Stimulated activated CD8-positive, alpha-beta memory T cell treated with anti-CD3 and anti-CD28 coated beads, Interleukin-12 subunit alpha, Interleukin-12 subunit beta, amount 100 ng/mL, for 24 hours (primary cell): ENCODE measurements at regions not wholly inside any gene's neighbourhood (a gene's known extent, or its start where the extent isn't known, plus 50 kb on each side); places are given as distances from the start of the nearest gene placed in this dataset.

Experiments used
- DNase-seq: peaks from one replicate; pipeline ENCODE4 v3.0.0-alpha.2; 2020; ENCODE audit errors: extremely low read depth

DNA sequence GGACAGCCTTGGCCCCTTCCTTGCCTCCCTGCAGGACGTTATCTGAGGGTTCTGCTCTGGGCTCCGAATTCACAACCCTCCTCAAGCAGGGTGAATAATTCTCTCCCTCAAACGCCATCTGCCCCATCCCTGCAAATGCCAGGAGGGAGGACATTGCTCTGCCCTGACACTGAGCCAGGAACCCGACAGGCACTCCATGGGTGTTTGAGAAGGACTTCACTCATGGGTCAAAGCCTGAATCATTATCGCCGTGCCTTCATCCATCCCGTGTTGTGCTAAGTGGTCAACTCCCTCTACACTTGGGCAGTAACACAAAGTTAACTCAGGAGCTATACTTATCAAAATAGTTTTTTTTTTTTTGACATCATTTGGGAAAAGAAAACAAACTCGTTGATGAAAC, 261.8 kb upstream of the IGF1R start:
- DNase-seq = no peak

DNA sequence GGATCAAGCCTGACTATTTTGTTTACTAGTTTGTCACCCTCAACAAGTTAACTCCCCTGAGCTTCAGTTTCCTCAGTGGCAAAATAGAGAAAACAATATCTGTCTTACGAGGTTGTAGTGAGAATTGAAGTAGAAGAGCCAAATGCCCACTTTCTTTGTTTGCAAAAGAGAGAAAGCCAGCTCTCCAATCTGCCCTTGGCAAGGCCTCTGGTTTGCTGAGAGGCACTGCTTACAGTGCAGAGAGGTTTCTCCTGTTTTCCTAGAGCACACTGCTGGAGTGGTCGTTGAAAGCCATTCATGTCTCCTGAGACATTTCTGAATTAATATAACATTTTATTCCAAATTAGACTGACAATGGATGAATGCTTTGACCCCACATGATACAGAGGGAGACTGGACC, 260.5 kb upstream of the IGF1R start:
- DNase-seq = no peak

- DNase-seq = no peak
These were observed 257.3 kb upstream of the IGF1R start for GRCh38 chr15:98390946-98391530.

- no peak for DNase-seq
These were observed 256.8 kb upstream of the IGF1R start for GRCh38 chr15:98391568-98391967.

GRCh38 chr15:98393471-98393870, 254.9 kb upstream of the IGF1R start:
- no peak for DNase-seq

DNA sequence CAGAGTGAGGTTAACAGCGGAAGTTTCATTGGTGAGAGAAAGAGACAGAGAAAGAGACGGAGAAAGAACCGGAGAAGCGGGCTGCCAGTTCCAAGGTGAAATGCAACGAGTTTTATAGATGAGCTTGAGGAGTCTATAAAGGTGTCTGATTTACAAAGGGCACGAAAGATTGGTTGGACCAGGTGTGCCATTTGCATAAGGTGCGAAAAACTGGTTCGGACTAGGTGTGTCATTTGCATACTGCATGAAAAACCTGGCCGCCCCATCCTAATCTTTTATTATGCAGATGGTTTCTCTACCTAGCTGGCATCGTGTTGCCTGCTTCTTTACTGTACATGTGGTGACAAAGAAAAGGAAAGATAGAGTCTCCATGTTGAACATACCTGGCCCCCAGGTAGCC, 253.8 kb upstream of the IGF1R start:
- DNase-seq = no peak

- no peak for DNase-seq
These were observed 252.2 kb upstream of the IGF1R start for GRCh38 chr15:98395974-98396610.

DNA sequence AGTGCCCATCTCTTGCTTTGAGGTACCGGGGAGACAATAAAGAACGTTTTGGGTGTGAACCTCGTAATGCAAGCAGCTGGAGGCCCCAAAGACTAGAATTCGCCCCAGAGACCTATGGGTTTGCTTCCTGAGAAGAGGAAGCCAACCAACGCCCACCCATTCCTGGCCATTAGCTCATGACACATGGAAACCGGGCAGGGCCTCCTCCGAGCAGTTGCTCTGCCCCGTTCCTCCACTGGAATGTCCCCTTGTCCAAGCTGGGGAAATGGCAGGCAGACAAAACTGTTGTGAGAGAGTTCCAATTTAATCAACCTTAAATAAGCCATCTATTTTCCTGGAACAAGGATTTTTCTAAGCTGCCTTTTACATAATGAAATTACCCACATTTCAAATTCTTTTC, 250.9 kb upstream of the IGF1R start:
- no peak for DNase-seq

DNA sequence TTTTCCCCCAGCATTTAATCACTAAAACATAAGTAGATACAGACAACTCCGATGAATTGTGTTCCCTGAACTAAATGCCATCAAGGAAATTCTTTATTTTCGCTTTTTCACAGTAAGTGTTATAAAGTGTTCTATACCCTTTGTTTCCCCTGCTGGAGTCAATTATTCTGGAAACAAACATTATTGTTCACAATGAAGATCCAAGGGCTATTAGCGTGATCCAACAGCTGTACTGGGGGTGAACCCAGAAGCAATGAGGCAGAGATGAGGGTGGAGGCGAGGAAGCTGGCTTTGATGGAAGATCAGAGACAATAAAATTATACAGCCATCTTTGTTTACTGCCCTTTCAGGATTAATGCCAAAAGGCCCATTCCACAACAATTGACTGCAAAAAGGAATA, 250.3 kb upstream of the IGF1R start:
- no peak for DNase-seq

DNA sequence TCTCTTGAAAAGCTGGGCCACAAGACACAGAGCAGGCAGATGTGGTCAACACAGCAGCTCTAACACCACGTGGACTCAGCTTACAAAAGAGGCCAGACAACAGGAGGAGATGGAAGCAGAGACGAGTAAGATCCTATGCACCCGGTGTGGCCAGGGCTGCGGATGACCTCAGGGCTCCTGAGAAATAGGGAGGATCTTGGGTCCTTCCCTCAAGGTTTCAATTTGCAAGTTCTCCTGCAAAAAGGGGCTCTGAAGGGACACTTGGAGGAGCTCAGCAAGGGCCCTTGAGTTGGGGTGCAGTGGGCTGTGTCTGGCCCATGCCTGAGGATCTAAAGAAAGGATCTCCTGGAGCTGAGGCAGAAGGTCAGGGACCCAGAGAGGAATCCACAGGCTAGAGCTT, 249.5 kb upstream of the IGF1R start:
- DNase-seq = no peak

DNA sequence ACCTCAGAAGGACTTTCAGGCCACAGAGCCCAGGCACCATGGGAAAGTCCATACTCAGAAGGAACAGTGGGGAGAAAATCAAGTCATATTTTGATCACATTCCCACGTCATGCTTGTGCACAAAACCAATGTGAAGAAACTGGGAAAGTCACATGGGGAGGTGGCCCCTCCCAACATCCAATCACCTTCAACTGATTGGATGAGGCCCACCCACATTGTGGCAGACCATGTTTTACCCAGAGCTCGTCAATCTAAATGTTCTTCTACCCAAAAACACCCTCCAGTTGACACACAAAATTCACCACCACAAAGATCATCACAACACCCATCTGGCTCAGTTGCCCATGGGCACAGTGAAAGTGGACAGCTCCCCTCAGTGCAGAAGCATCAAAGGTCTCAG, 248.2 kb upstream of the IGF1R start:
- DNase-seq = no peak

GRCh38 chr15:98401029-98401428, 247.3 kb upstream of the IGF1R start:
- DNase-seq = no peak

GRCh38 chr15:98402486-98402885, 245.9 kb upstream of the IGF1R start:
- no peak for DNase-seq

GRCh38 chr15:98403169-98403568, 245.2 kb upstream of the IGF1R start:
- no peak for DNase-seq

DNA sequence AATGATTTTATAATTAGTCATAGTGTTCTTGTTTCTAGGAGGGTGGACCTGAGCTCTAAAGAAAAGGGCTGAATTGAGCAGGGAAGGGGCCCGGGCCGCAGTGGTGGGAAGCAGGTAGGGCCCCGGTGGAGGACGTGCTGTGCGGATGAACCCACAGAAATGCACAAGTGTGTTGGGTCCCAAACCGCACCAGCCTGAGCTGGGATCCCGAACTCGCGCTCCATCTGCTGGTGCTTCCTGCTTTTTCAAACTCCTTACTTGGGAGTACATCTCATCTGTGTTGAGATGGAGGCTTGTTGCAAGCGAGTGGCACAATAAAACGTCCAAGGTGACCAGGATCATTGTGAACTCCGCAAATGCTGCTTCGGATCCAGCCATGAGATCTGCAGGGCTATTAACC, 244.8 kb upstream of the IGF1R start:
- DNase-seq = no peak

GRCh38 chr15:98405013-98405412, 243.3 kb upstream of the IGF1R start:
- DNase-seq = no peak

DNA sequence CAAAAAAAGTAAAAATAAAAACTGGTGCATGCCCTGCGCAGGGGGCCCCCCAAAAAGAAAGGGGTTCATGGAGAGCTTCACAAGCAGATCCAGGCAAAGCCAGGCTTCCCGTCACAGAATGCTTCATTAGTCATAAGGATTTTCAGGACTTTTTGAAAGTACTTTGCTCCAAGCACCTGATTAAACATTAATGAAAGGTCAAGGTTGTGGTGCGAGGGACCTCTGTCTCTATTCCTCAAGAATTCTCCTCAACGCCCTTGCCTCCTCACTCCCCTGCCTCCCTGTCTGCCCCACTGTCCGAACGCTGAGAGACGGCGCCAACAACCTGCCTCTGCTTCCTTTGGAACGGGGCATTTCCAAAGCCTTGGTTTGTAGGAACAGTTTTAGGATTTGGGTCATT, 240.1 kb upstream of the IGF1R start:
- DNase-seq = no peak

GRCh38 chr15:98410328-98410727, 238.0 kb upstream of the IGF1R start:
- no peak for DNase-seq

DNA sequence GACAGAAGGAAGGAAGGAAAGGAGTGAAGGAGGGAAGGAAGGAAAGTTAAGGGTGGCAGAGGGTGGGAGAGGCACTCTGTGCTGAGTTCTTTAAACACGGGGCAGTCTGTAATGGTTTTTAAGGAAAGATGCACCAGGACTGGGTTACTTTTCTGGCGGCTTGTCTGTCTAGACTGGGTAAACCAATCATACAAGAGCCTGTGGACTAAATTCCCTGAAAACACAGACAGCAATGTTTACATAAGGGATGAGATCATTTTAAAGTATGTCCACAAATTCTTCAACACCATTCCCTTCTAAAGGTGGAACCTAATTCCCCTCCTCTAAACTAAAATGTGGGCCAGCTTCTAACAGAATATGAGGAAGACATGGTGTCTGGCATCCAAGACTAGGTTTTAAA, 235.5 kb upstream of the IGF1R start:
- no peak for DNase-seq

DNA sequence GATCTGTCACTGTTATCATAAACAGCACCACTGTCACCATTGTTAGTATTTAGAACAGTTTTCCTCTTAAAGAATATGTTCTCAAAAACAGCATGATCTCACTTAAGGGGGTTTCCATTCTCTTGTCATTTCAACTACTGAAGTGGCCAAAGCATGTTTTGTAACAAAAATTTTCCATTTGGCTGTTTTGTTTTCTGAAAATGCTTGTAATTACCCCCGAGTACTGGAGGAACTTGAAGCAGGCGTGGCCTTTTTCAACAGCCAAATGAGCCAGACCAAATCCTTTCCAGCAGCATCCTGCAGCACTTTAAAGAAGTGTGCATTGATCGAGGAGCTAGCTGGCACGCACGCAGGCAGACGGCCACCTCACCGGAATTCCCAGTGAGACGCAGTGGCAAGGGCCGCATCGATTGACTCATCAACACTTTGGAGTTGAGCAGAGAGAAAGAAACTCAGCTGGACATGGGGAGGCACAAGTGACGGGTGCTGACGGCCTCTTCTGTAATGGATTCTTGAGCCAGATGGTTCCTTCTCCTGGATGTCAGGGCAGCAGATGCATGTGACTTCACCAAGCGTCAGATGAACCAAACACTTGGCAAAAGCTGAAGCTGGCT, 234.3 kb upstream of the IGF1R start:
- no peak for DNase-seq

GRCh38 chr15:98416222-98416855, 232.0 kb upstream of the IGF1R start:
- no peak for DNase-seq

- no peak for DNase-seq
These were observed 231.0 kb upstream of the IGF1R start for GRCh38 chr15:98417346-98417745.

DNA sequence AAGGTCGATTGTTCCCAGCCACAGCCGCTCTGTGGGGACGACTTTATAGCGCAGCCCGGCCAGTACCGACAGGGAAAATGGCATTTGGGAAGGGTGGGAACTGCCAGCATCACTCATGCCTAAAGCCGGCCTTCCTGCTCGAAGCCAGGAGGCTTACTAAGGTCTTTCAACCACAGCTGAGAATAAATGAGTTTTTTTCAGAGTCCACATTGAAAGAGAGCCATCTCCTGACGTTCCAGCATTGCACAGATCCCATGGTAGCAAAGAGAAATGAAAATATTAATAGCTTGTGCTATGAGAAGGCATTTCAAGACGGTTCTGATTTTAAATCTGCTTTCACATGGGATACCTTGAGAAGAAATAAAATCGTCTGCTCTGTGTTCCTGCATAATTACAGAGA, 230.2 kb upstream of the IGF1R start:
- DNase-seq = no peak
